ENCODE measurements at regions not wholly inside any gene's neighbourhood (a gene's known extent, or its start where the extent isn't known, plus 50 kb on each side); places are given as distances from the start of the nearest gene placed in this dataset.
"Not testable (repeated sequence)": the region's sequence is repeated elsewhere in the genome, so short reads cannot be mapped to it uniquely, and the experiment has no call there.

DNA sequence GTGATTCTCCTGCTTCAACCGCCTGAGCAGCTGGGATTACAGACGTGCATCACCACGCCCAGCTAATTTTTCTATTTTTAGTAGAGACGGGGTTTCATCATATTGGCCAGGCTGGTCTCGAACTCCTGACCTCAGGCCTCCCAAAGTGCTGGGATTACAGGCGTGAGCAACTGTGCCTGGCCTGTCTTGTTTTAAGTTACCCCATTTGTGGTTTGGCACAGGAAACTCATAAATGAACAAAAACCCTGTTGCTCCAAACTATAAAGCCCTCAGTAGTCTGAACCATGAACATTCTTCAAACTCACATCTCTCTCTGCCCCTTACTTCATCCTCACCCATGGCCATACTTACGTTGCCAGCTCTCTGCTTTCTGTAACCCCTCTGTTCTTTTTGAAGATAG lies 61.7 kb downstream of the RHOU start:
- H3K9me3 ChIP-seq (ENCODE audit: control insufficient read depth, insufficient read depth, low read length); DNase-seq (ENCODE audit: low read depth, low spot score); H3K27ac ChIP-seq (ENCODE audit: low read depth, low read length); H3K27me3 ChIP-seq (ENCODE audit: control insufficient read depth, insufficient read depth, low read length); CTCF ChIA-PET; POLR2A ChIA-PET; H3K4me3 ChIP-seq (ENCODE audit: low read depth, low read length): not testable (repeated sequence)

DNA sequence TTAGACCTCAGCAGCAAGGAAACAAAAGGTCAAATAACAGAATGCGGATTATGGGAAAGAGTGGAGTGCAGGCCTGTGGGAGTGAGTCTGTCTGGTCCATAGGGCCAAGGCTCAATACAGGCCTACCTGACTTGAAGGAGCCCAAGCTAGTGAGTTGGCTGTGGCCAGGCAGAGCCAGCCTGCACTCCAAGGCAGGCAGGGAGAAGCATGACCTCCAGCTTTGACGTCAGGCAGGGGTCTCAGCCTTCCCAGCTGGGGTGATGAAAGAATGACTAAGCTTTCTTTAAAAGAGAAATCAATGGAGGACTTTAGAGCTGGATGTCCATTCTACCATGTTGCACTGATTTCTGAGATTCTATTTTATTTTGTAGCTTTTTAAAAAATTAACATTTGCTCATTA lies 62.8 kb downstream of the RHOU start:
- TF ChIP-seq, protein P1, sequence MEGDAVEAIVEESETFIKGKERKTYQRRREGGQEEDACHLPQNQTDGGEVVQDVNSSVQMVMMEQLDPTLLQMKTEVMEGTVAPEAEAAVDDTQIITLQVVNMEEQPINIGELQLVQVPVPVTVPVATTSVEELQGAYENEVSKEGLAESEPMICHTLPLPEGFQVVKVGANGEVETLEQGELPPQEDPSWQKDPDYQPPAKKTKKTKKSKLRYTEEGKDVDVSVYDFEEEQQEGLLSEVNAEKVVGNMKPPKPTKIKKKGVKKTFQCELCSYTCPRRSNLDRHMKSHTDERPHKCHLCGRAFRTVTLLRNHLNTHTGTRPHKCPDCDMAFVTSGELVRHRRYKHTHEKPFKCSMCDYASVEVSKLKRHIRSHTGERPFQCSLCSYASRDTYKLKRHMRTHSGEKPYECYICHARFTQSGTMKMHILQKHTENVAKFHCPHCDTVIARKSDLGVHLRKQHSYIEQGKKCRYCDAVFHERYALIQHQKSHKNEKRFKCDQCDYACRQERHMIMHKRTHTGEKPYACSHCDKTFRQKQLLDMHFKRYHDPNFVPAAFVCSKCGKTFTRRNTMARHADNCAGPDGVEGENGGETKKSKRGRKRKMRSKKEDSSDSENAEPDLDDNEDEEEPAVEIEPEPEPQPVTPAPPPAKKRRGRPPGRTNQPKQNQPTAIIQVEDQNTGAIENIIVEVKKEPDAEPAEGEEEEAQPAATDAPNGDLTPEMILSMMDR (IDR thresholded peaks at IDR 0.05; ENCODE audit: low read depth, low read length) = no peak
- DNase-seq (ENCODE audit: low read depth, low spot score) = no peak
- H3K27ac ChIP-seq (ENCODE audit: low read depth, low read length) = no peak overlapping the region
- H3K4me3 ChIP-seq (ENCODE audit: low read depth, low read length) = no peak overlapping the region
- POLR2A ChIA-PET = no interaction called here
- no peaks in the 10 kb centered on the region for H3K9me3 ChIP-seq (ENCODE audit: control insufficient read depth, insufficient read depth, low read length)
- CTCF ChIA-PET = no interaction called here
- peaks cover 4% of the 10 kb centered on the region for H3K27me3 ChIP-seq (ENCODE audit: control insufficient read depth, insufficient read depth, low read length)

DNA sequence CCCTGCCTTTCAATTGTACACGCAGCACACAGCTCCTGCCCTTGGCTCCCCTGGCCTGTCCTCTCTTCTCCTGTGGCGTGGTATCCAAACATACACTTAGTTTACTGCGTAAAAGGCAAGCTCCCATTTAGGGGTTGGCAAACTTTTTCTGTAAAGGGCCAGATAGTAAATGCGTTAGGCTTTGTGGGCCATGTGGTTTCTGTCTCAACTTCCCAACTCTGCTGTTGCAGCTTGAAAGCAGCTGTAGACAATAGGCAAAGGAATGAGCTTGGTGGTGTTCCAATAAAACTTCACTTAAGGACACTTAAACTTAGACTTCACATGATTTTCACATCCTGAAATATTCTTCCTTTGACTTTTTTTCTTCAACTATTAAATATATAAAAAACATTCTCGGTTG lies 63.3 kb downstream of the RHOU start:
- POLR2A ChIA-PET = no interaction called here
- TF ChIP-seq, protein P1 (IDR thresholded peaks at IDR 0.05; ENCODE audit: low read depth, low read length) = no peak
- Histone ChIP-seq H3K4me3 (ENCODE audit: low read depth, low read length) (no peak overlapping the region), H3K27ac (ENCODE audit: low read depth, low read length) (no peak overlapping the region), H3K27me3 (ENCODE audit: control insufficient read depth, insufficient read depth, low read length) (no peaks in the 10 kb centered on the region), H3K9me3 (ENCODE audit: control insufficient read depth, insufficient read depth, low read length) (no peaks in the 10 kb centered on the region)
- no peak for DNase-seq (ENCODE audit: low read depth, low spot score)
- CTCF ChIA-PET = no interaction called here

DNA sequence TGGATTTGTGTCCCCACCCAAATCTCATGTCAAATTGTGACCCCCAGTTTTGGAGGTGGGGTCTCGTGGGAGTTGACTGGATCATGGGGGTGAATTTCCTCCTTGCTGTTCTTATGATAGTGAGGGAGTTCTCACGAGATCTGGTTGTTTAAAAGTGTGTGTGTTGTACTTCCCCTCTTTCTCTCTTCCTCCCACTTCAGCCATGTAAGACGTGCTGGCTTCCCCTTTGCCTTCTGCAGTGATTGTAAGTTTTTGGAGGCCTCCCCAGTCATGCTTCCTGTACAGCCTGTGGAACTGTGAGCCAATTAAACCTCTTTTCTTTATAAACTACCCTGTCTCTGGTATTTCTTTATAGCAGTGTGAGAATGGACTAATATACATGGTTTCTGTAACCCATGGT lies 64.6 kb downstream of the RHOU start:
- CTCF ChIA-PET = no interaction called here
- H3K27me3 ChIP-seq (ENCODE audit: control insufficient read depth, insufficient read depth, low read length) = no peaks in the 10 kb centered on the region
- no peaks in the 10 kb centered on the region for H3K9me3 ChIP-seq (ENCODE audit: control insufficient read depth, insufficient read depth, low read length)
- no peak for DNase-seq (ENCODE audit: low read depth, low spot score)
- TF ChIP-seq, protein P1 (IDR thresholded peaks at IDR 0.05; ENCODE audit: low read depth, low read length) = no peak
- POLR2A ChIA-PET = no interaction called here
- H3K4me3 ChIP-seq (ENCODE audit: low read depth, low read length) = no peak overlapping the region
- no peak overlapping the region for H3K27ac ChIP-seq (ENCODE audit: low read depth, low read length)

DNA sequence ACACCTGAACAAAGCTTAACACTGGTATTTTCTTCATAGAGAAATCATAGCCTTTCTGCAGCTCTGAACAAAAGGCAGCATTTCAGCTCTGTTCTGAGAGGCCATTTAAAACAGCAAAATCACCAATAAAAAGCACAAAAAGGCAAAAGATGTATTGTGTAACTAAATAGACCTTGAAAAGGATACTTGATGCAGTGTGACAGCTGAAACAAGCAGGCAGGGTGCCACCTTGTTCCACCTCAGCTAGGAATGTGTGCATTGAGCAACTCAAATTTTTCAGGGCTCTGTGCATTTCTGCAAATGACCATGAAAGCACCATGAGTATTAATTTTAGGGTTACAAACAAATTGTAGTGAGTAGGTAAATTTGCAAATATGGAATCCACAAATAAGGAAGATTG lies 65.8 kb downstream of the RHOU start:
- H3K9me3 ChIP-seq (ENCODE audit: control insufficient read depth, insufficient read depth, low read length) = no peaks in the 10 kb centered on the region
- CTCF ChIA-PET = no interaction called here
- no peak overlapping the region for H3K4me3 ChIP-seq (ENCODE audit: low read depth, low read length)
- TF ChIP-seq, protein P1 (IDR thresholded peaks at IDR 0.05; ENCODE audit: low read depth, low read length) = no peak
- POLR2A ChIA-PET = no interaction called here
- no peak for DNase-seq (ENCODE audit: low read depth, low spot score)
- no peak overlapping the region for H3K27ac ChIP-seq (ENCODE audit: low read depth, low read length)
- H3K27me3 ChIP-seq (ENCODE audit: control insufficient read depth, insufficient read depth, low read length) = no peaks in the 10 kb centered on the region

Measured in AG04450 (cell line).